Keratinocyte (primary cell): ENCODE measurements at regions not wholly inside any gene's neighbourhood (a gene's known extent, or its start where the extent isn't known, plus 50 kb on each side); places are given as distances from the start of the nearest gene placed in this dataset.

Experiments used
- EZH2 ChIP-seq: IDR thresholded peaks from one replicate; pipeline ENCODE4 v1.6.1; 2012; ENCODE audit warnings: inconsistent platforms, mild to moderate bottlenecking, low read length, moderate library complexity
- TF ChIP-seq, protein P1 (sequence below), 3 experiments: IDR thresholded peaks in 1 of 3; conservative IDR thresholded peaks in 1 of 3; optimal IDR thresholded peaks in 1 of 3; 2 replicates in 2 of 3; 3 replicates in 1 of 3; pipeline versions ENCODE3 to v1.5.1; 2011; ENCODE audit warnings: low read length in 3 of 3, mild to moderate bottlenecking in 3 of 3, moderate library complexity in 2 of 3, control low read depth in 1 of 3, inconsistent platforms in 1 of 3; ENCODE audit not compliant: insufficient read depth in 2 of 3; ENCODE audit errors: extremely low read depth in 1 of 3

DNA sequence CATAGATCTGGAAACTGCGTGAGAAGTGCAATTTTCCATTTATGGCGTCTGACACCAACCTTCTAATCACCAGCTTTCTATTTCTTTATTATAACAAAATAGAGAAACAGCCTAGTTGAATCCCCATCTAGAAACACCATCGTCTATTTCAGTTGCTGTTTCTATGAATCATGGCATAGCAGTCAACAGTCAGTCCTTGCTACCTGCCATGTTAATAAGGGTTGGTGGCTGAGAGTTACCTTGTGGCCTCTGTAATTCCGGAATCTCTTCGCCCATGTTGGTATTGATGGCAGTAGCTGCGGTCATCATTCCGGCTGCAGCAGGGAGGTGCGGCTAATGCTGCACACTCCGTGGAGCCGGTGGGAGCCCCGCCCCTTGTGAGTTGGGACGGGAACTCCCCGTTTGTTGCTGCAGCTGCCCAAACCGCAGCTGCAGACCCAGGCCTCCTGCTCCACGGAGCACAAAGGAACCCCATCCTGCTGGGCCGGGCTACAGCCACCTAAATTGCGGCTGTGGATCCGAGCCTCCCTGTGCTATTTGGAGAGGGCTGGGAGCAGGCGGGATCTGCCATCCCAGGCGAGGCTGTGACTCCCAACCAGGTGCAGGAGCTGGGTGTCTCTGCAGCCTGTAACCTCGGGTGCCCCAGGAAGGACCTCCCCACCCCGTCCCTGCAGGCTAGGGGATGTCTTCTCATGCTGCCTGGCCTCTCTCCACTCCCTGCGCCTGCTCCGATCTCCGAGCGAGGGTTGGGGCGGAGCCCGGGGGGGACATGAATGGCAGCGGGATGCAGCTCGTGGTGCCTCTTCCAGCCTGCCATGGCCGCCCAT is 115.4 kb upstream of the STK26 start:
- TF ChIP-seq, protein P1, sequence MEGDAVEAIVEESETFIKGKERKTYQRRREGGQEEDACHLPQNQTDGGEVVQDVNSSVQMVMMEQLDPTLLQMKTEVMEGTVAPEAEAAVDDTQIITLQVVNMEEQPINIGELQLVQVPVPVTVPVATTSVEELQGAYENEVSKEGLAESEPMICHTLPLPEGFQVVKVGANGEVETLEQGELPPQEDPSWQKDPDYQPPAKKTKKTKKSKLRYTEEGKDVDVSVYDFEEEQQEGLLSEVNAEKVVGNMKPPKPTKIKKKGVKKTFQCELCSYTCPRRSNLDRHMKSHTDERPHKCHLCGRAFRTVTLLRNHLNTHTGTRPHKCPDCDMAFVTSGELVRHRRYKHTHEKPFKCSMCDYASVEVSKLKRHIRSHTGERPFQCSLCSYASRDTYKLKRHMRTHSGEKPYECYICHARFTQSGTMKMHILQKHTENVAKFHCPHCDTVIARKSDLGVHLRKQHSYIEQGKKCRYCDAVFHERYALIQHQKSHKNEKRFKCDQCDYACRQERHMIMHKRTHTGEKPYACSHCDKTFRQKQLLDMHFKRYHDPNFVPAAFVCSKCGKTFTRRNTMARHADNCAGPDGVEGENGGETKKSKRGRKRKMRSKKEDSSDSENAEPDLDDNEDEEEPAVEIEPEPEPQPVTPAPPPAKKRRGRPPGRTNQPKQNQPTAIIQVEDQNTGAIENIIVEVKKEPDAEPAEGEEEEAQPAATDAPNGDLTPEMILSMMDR (optimal IDR thresholded peaks at IDR 0.05 in 1 of 3, IDR thresholded peaks at IDR 0.05 in 1 of 3, conservative IDR thresholded peaks at IDR 0.05 in 1 of 3; ENCODE audit: extremely low read depth in 1 of 3, insufficient read depth in 2 of 3, low read length in 3 of 3) = no peak
- no peak for TF ChIP-seq EZH2
